ENCODE measurements at regions not wholly inside any gene's neighbourhood (a gene's known extent, or its start where the extent isn't known, plus 50 kb on each side); places are given as distances from the start of the nearest gene placed in this dataset.
A peak's percentile ranks its signal among the peaks of the same experiment; 100 is the strongest.

GRCh38 chr10:83863283-83863966 lies 275.9 kb upstream of the GHITM start:
- Histone ChIP-seq H3K36me3 (replicated peaks; ENCODE audit: control insufficient read depth, insufficient read depth, low read length) (no peaks in the 10 kb centered on the region), H3K4me3 (ENCODE audit: insufficient read depth, low read depth, low read length) (no peak overlapping the region), H3K27me3 (ENCODE audit: control insufficient read depth, insufficient read depth, low read length) (no peaks in the 10 kb centered on the region)
- DNase-seq, result no peak

- no peak for DNase-seq
- H3K4me3 ChIP-seq (ENCODE audit: insufficient read depth, low read depth, low read length), result no peak overlapping the region
- no peaks in the 10 kb centered on the region for H3K36me3 ChIP-seq (replicated peaks; ENCODE audit: control insufficient read depth, insufficient read depth, low read length)
Observed at GRCh38 chr10:83869898-83870297, 269.4 kb upstream of the GHITM start.

GRCh38 chr10:83871187-83872081 lies 267.9 kb upstream of the GHITM start:
- Histone ChIP-seq H3K27me3 (ENCODE audit: control insufficient read depth, insufficient read depth, low read length) (no peaks in the 10 kb centered on the region), H3K4me3 (ENCODE audit: insufficient read depth, low read depth, low read length) (no peak overlapping the region), H3K36me3 (replicated peaks; ENCODE audit: control insufficient read depth, insufficient read depth, low read length) (no peaks in the 10 kb centered on the region)
- peak; percentile 72 for DNase-seq

More at GRCh38 chr10:83869898-83870297, 269.4 kb upstream of the GHITM start:
- no peaks in the 10 kb centered on the region for H3K27me3 ChIP-seq (ENCODE audit: control insufficient read depth, insufficient read depth, low read length)

- no peaks in the 10 kb centered on the region for H3K36me3 ChIP-seq (replicated peaks; ENCODE audit: control insufficient read depth, insufficient read depth, low read length)
- no peak for DNase-seq
- H3K4me3 ChIP-seq (ENCODE audit: insufficient read depth, low read depth, low read length), result no peak overlapping the region
- no peaks in the 10 kb centered on the region for H3K27me3 ChIP-seq (ENCODE audit: control insufficient read depth, insufficient read depth, low read length)
Observed at GRCh38 chr10:83880252-83880791, 259.0 kb upstream of the GHITM start.

GRCh38 chr10:83881661-83882060 lies 257.6 kb upstream of the GHITM start:
- H3K4me3 ChIP-seq (ENCODE audit: insufficient read depth, low read depth, low read length), result no peak overlapping the region
- DNase-seq, result no peak
- no peaks in the 10 kb centered on the region for H3K27me3 ChIP-seq (ENCODE audit: control insufficient read depth, insufficient read depth, low read length)
- H3K36me3 ChIP-seq (replicated peaks; ENCODE audit: control insufficient read depth, insufficient read depth, low read length), result no peaks in the 10 kb centered on the region

GRCh38 chr10:83886871-83887270 lies 252.4 kb upstream of the GHITM start:
- Histone ChIP-seq H3K4me3 (ENCODE audit: insufficient read depth, low read depth, low read length) (no peak overlapping the region), H3K27me3 (ENCODE audit: control insufficient read depth, insufficient read depth, low read length) (no peaks in the 10 kb centered on the region), H3K36me3 (replicated peaks; ENCODE audit: control insufficient read depth, insufficient read depth, low read length) (no peaks in the 10 kb centered on the region)
- DNase-seq, result no peak

- Histone ChIP-seq H3K27me3 (ENCODE audit: control insufficient read depth, insufficient read depth, low read length) (no peaks in the 10 kb centered on the region), H3K36me3 (replicated peaks; ENCODE audit: control insufficient read depth, insufficient read depth, low read length) (no peaks in the 10 kb centered on the region), H3K4me3 (ENCODE audit: insufficient read depth, low read depth, low read length) (no peak overlapping the region)
- no peak for DNase-seq
Observed at GRCh38 chr10:83892737-83893136, 246.6 kb upstream of the GHITM start.

- H3K4me3 ChIP-seq (ENCODE audit: insufficient read depth, low read depth, low read length), result no peak overlapping the region
- H3K27me3 ChIP-seq (ENCODE audit: control insufficient read depth, insufficient read depth, low read length), result no peaks in the 10 kb centered on the region
- no peaks in the 10 kb centered on the region for H3K36me3 ChIP-seq (replicated peaks; ENCODE audit: control insufficient read depth, insufficient read depth, low read length)
- DNase-seq, result no peak
Observed at GRCh38 chr10:83896219-83896618, 243.1 kb upstream of the GHITM start.

- H3K36me3 ChIP-seq (replicated peaks; ENCODE audit: control insufficient read depth, insufficient read depth, low read length), result no peaks in the 10 kb centered on the region
- H3K4me3 ChIP-seq (ENCODE audit: insufficient read depth, low read depth, low read length), result no peak overlapping the region
- no peaks in the 10 kb centered on the region for H3K27me3 ChIP-seq (ENCODE audit: control insufficient read depth, insufficient read depth, low read length)
- no peak for DNase-seq
Observed at GRCh38 chr10:83897626-83898025, 241.7 kb upstream of the GHITM start.

- no peak for DNase-seq
- H3K36me3 ChIP-seq (replicated peaks; ENCODE audit: control insufficient read depth, insufficient read depth, low read length), result no peaks in the 10 kb centered on the region
- no peaks in the 10 kb centered on the region; the same call in 1 of the 2 replicates for H3K27me3 ChIP-seq (ENCODE audit: control insufficient read depth, insufficient read depth, low read length)
- no peak overlapping the region for H3K4me3 ChIP-seq (ENCODE audit: insufficient read depth, low read depth, low read length)
Observed at GRCh38 chr10:83908506-83908905, 230.8 kb upstream of the GHITM start.

GRCh38 chr10:83909001-83909400 lies 230.3 kb upstream of the GHITM start:
- H3K36me3 ChIP-seq (replicated peaks; ENCODE audit: control insufficient read depth, insufficient read depth, low read length), result no peaks in the 10 kb centered on the region
- no peak for DNase-seq
- H3K4me3 ChIP-seq (ENCODE audit: insufficient read depth, low read depth, low read length), result no peak overlapping the region
- H3K27me3 ChIP-seq (ENCODE audit: control insufficient read depth, insufficient read depth, low read length), result no peaks in the 10 kb centered on the region; the same call in 1 of the 2 replicates

- Histone ChIP-seq H3K27me3 (ENCODE audit: control insufficient read depth, insufficient read depth, low read length) (no peaks in the 10 kb centered on the region; the same call in none of the 2 replicates), H3K36me3 (replicated peaks; ENCODE audit: control insufficient read depth, insufficient read depth, low read length) (no peaks in the 10 kb centered on the region), H3K4me3 (ENCODE audit: insufficient read depth, low read depth, low read length) (no peak overlapping the region)
- DNase-seq, result no peak
Observed at GRCh38 chr10:83915801-83916200, 223.5 kb upstream of the GHITM start.

GRCh38 chr10:83917537-83918506 lies 221.5 kb upstream of the GHITM start:
- no peaks in the 10 kb centered on the region; the same call in 1 of the 2 replicates for H3K27me3 ChIP-seq (ENCODE audit: control insufficient read depth, insufficient read depth, low read length)
- H3K4me3 ChIP-seq (ENCODE audit: insufficient read depth, low read depth, low read length), result no peak overlapping the region
- DNase-seq, result peak; percentile 23
- H3K36me3 ChIP-seq (replicated peaks; ENCODE audit: control insufficient read depth, insufficient read depth, low read length), result no peaks in the 10 kb centered on the region

GRCh38 chr10:83919187-83919586 lies 220.1 kb upstream of the GHITM start:
- no peaks in the 10 kb centered on the region for H3K36me3 ChIP-seq (replicated peaks; ENCODE audit: control insufficient read depth, insufficient read depth, low read length)
- DNase-seq, result no peak
- no peaks in the 10 kb centered on the region; the same call in 1 of the 2 replicates for H3K27me3 ChIP-seq (ENCODE audit: control insufficient read depth, insufficient read depth, low read length)
- no peak overlapping the region for H3K4me3 ChIP-seq (ENCODE audit: insufficient read depth, low read depth, low read length)
